ENCODE measurements at regions not wholly inside any gene's neighbourhood (a gene's known extent, or its start where the extent isn't known, plus 50 kb on each side); places are given as distances from the start of the nearest gene placed in this dataset.

DNA sequence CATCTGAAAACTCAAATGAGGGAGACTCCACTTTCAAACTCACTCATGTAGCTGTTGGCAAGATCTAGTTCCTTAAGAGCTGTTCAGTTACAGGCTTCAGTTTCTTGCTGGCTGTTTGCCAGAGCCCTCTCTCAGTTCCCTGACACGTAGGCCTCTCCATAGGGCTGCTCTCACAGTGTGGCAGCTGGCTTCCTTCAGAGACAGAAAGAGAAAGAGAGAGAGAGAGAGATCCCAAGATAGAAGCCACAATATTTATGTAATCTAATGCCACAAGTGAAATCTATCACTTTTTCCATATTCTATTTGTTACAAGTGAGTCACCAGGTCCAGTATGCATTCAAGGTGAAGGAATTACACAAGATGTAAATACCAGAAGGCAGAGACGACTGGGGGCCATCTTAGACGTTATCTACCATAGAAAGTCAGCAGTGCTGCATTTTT lies 168.8 kb downstream of the RCN1 start:
- 79 to 84% methylated on average over 3 of the region's 3 CpGs for WGBS, 2 experiments
- H3K27me3 ChIP-seq (ENCODE audit: control insufficient read depth, insufficient read depth, low read length, poor library complexity, severe bottlenecking): no peaks in the 10 kb centered on the region
- H3K4me1 ChIP-seq (ENCODE audit: control insufficient read depth, insufficient read depth, low read length): peaks cover 3% of the 10 kb centered on the region
- H3K9me3 ChIP-seq (ENCODE audit: control insufficient read depth, low read length): no peaks in the 10 kb centered on the region
- H3K4me3 ChIP-seq (ENCODE audit: insufficient read depth, low read depth, low read length): no peak overlapping the region
- H3K27ac ChIP-seq (ENCODE audit: insufficient read depth, low read depth, low read length, poor library complexity, severe bottlenecking): no peak overlapping the region
- H3K36me3 ChIP-seq (ENCODE audit: control insufficient read depth, insufficient read depth, low read length): no peaks in the 10 kb centered on the region

- no peaks in the 10 kb centered on the region for H3K27me3 ChIP-seq (ENCODE audit: control insufficient read depth, insufficient read depth, low read length, poor library complexity, severe bottlenecking)
- WGBS, 2 experiments: 33 to 40% methylated on average over 1 of the region's 1 CpG
- H3K9me3 ChIP-seq (ENCODE audit: control insufficient read depth, low read length): no peaks in the 10 kb centered on the region
- peaks cover 3% of the 10 kb centered on the region for H3K4me1 ChIP-seq (ENCODE audit: control insufficient read depth, insufficient read depth, low read length)
- H3K27ac ChIP-seq (ENCODE audit: insufficient read depth, low read depth, low read length, poor library complexity, severe bottlenecking): no peak overlapping the region
- H3K4me3 ChIP-seq (ENCODE audit: insufficient read depth, low read depth, low read length): no peak overlapping the region
- no peaks in the 10 kb centered on the region for H3K36me3 ChIP-seq (ENCODE audit: control insufficient read depth, insufficient read depth, low read length)
These were observed 171.5 kb downstream of the RCN1 start for GRCh38 chr11:32262367-32262766.

DNA sequence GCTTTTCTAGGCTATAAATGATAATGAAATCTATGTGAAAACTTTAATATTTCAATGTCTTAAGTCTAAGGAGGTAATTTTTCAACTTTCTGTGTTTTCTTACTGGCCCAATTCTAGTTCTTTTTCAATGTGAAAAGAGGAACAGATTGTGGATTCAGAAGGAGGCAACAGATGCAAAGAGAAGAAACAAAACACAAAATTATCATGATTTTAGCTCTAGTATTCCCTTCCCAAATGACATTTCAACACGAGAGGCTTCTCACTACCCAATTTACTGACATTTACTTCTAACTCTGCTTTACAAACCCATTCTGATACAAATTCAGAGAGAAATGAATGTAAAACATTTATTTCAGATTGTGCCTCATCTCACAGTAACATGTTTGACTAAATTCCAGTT lies 169.4 kb downstream of the WT1 start:
- H3K27ac ChIP-seq (ENCODE audit: insufficient read depth, low read depth, low read length, poor library complexity, severe bottlenecking): no peak overlapping the region
- peaks cover 3% of the 10 kb centered on the region for H3K4me1 ChIP-seq (ENCODE audit: control insufficient read depth, insufficient read depth, low read length)
- H3K4me3 ChIP-seq (ENCODE audit: insufficient read depth, low read depth, low read length): no peak overlapping the region
- no peaks in the 10 kb centered on the region for H3K27me3 ChIP-seq (ENCODE audit: control insufficient read depth, insufficient read depth, low read length, poor library complexity, severe bottlenecking)
- WGBS, 2 experiments: 88 to 96% methylated on average over 1 of the region's 1 CpG
- no peaks in the 10 kb centered on the region for H3K36me3 ChIP-seq (ENCODE audit: control insufficient read depth, insufficient read depth, low read length)
- H3K9me3 ChIP-seq (ENCODE audit: control insufficient read depth, low read length): no peaks in the 10 kb centered on the region

DNA sequence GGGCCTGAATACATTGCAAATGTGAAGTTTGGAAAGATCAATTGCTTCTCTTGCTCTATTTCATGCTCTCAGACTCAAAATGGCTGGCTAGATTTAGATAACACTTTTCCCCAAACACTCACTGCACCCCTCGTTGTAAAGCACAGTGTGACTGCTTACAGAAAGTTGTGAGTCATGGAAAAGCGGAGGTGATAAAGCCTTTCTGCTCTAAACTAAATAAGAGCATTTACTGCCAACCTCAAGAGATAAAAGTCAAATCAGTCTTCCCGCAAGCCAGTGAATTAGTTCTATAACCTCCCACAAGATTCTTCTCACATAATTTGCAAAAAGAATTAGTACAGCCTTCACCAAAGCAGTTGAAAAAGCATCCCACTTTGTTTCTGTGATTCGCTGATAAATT lies 168.7 kb downstream of the WT1 start:
- no peaks in the 10 kb centered on the region for H3K27me3 ChIP-seq (ENCODE audit: control insufficient read depth, insufficient read depth, low read length, poor library complexity, severe bottlenecking)
- no peak overlapping the region for H3K27ac ChIP-seq (ENCODE audit: insufficient read depth, low read depth, low read length, poor library complexity, severe bottlenecking)
- no peak overlapping the region for H3K4me3 ChIP-seq (ENCODE audit: insufficient read depth, low read depth, low read length)
- no peaks in the 10 kb centered on the region for H3K9me3 ChIP-seq (ENCODE audit: control insufficient read depth, low read length)
- WGBS, 2 experiments: 84 to 89% methylated on average over 3 to 4 of the region's 4 CpGs
- H3K4me1 ChIP-seq (ENCODE audit: control insufficient read depth, insufficient read depth, low read length): peaks cover 3% of the 10 kb centered on the region
- no peaks in the 10 kb centered on the region for H3K36me3 ChIP-seq (ENCODE audit: control insufficient read depth, insufficient read depth, low read length)

GRCh38 chr11:32267679-32268187 lies 167.6 kb downstream of the WT1 start:
- no peaks in the 10 kb centered on the region for H3K36me3 ChIP-seq (ENCODE audit: control insufficient read depth, insufficient read depth, low read length)
- no peak overlapping the region for H3K27ac ChIP-seq (ENCODE audit: insufficient read depth, low read depth, low read length, poor library complexity, severe bottlenecking)
- no peaks in the 10 kb centered on the region for H3K27me3 ChIP-seq (ENCODE audit: control insufficient read depth, insufficient read depth, low read length, poor library complexity, severe bottlenecking)
- H3K4me3 ChIP-seq (ENCODE audit: insufficient read depth, low read depth, low read length): no peak overlapping the region
- no peaks in the 10 kb centered on the region for H3K9me3 ChIP-seq (ENCODE audit: control insufficient read depth, low read length)
- no peaks in the 10 kb centered on the region for H3K4me1 ChIP-seq (ENCODE audit: control insufficient read depth, insufficient read depth, low read length)
- WGBS, 2 experiments: 91% methylated on average over 7 of the region's 7 CpGs

DNA sequence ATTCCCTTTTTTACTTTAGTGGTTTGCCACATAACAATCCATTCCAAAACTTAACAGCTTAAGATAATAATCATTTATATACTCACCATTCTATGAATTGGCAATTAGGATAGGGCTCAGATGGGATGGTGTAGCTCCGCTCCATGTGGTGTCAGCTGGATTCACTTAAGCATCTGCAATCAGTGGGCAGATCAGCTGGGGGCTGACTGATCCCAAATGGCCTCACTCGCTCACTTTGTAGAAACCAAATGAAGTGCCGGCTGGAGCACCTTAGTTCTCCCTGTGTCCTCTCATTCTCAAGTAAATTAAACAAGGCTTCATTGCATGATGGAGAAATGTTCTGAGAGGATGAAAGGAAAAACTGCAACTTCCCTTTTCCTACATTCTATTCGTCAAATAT lies 161.4 kb downstream of the WT1 start:
- 81 to 88% methylated on average over 3 to 4 of the region's 4 CpGs for WGBS, 2 experiments
- H3K9me3 ChIP-seq (ENCODE audit: control insufficient read depth, low read length): no peaks in the 10 kb centered on the region

DNA sequence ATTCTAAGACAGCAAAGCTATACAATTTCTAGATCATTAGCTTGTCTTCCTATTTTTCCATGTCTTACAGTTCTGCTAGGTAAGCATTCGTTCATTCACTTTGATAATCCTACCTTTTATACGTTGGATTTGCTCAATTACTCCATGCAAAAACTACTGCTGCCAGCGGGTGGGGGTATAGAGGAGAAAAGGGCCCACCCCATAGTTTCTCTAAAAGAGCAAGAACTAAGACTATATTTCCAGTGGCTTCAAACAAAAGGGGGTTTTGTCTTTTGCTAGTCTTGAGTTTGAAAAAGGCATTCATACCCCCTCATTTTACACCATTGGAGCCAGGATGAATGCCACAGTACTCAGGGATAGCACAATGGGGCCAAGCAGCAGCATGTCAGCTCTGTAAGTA lies 155.7 kb downstream of the WT1 start:
- no peak overlapping the region for H3K4me3 ChIP-seq (ENCODE audit: insufficient read depth, low read depth, low read length)
- no peaks in the 10 kb centered on the region for H3K9me3 ChIP-seq (ENCODE audit: control insufficient read depth, low read length)
- H3K4me1 ChIP-seq (ENCODE audit: control insufficient read depth, insufficient read depth, low read length): no peaks in the 10 kb centered on the region
- WGBS, 2 experiments: 65 to 67% methylated on average over 3 of the region's 3 CpGs
- no peaks in the 10 kb centered on the region for H3K27me3 ChIP-seq (ENCODE audit: control insufficient read depth, insufficient read depth, low read length, poor library complexity, severe bottlenecking)
- no peaks in the 10 kb centered on the region for H3K36me3 ChIP-seq (ENCODE audit: control insufficient read depth, insufficient read depth, low read length)
- no peak overlapping the region for H3K27ac ChIP-seq (ENCODE audit: insufficient read depth, low read depth, low read length, poor library complexity, severe bottlenecking)

More for the DNA sequence above, 161.4 kb downstream of the WT1 start:
- no peaks in the 10 kb centered on the region for H3K4me1 ChIP-seq (ENCODE audit: control insufficient read depth, insufficient read depth, low read length)
- H3K4me3 ChIP-seq (ENCODE audit: insufficient read depth, low read depth, low read length): no peak overlapping the region
- no peak overlapping the region for H3K27ac ChIP-seq (ENCODE audit: insufficient read depth, low read depth, low read length, poor library complexity, severe bottlenecking)
- H3K27me3 ChIP-seq (ENCODE audit: control insufficient read depth, insufficient read depth, low read length, poor library complexity, severe bottlenecking): no peaks in the 10 kb centered on the region
- no peaks in the 10 kb centered on the region for H3K36me3 ChIP-seq (ENCODE audit: control insufficient read depth, insufficient read depth, low read length)

DNA sequence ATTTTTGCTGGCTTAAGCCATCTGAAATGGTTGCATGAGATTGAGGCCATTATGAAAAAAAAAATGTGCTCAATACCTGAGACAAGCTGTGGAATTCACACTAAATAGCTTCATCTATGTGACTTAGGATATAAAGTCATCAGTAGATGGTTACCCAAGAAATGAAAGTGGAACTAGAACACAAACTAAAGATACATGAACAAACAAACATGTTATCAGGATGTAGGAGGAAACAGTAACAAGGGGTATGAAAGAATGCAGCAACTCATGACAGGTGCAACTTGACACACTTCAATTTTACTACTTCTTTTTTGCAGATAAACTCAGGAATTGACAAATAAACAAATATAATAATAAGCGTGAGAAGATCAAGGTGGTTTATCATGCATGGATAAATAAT lies 155.0 kb downstream of the WT1 start:
- 100% methylated on average over 1 of the region's 1 CpG for whole genome bisulfite sequencing, 2 experiments
- Histone ChIP-seq H3K4me1 (ENCODE audit: control insufficient read depth, insufficient read depth, low read length) (no peaks in the 10 kb centered on the region), H3K27ac (ENCODE audit: insufficient read depth, low read depth, low read length, poor library complexity, severe bottlenecking) (no peak overlapping the region), H3K4me3 (ENCODE audit: insufficient read depth, low read depth, low read length) (no peak overlapping the region), H3K27me3 (ENCODE audit: control insufficient read depth, insufficient read depth, low read length, poor library complexity, severe bottlenecking) (no peaks in the 10 kb centered on the region), H3K9me3 (ENCODE audit: control insufficient read depth, low read length) (no peaks in the 10 kb centered on the region), H3K36me3 (ENCODE audit: control insufficient read depth, insufficient read depth, low read length) (no peaks in the 10 kb centered on the region)

GRCh38 chr11:32288276-32288675 lies 147.1 kb downstream of the WT1 start:
- H3K27me3 ChIP-seq (ENCODE audit: control insufficient read depth, insufficient read depth, low read length, poor library complexity, severe bottlenecking): no peaks in the 10 kb centered on the region
- 45 to 54% methylated on average over 1 of the region's 1 CpG for WGBS, 2 experiments
- no peak overlapping the region for H3K27ac ChIP-seq (ENCODE audit: insufficient read depth, low read depth, low read length, poor library complexity, severe bottlenecking)
- no peaks in the 10 kb centered on the region for H3K9me3 ChIP-seq (ENCODE audit: control insufficient read depth, low read length)
- H3K4me1 ChIP-seq (ENCODE audit: control insufficient read depth, insufficient read depth, low read length): no peaks in the 10 kb centered on the region
- no peak overlapping the region for H3K4me3 ChIP-seq (ENCODE audit: insufficient read depth, low read depth, low read length)
- H3K36me3 ChIP-seq (ENCODE audit: control insufficient read depth, insufficient read depth, low read length): no peaks in the 10 kb centered on the region

GRCh38 chr11:32289701-32290100 lies 145.6 kb downstream of the WT1 start:
- Histone ChIP-seq H3K27me3 (ENCODE audit: control insufficient read depth, insufficient read depth, low read length, poor library complexity, severe bottlenecking) (no peaks in the 10 kb centered on the region), H3K9me3 (ENCODE audit: control insufficient read depth, low read length) (no peaks in the 10 kb centered on the region), H3K4me3 (ENCODE audit: insufficient read depth, low read depth, low read length) (no peak overlapping the region), H3K27ac (ENCODE audit: insufficient read depth, low read depth, low read length, poor library complexity, severe bottlenecking) (no peak overlapping the region), H3K36me3 (ENCODE audit: control insufficient read depth, insufficient read depth, low read length) (no peaks in the 10 kb centered on the region), H3K4me1 (ENCODE audit: control insufficient read depth, insufficient read depth, low read length) (no peaks in the 10 kb centered on the region)
- 89 to 91% methylated on average over 5 of the region's 5 CpGs for WGBS, 2 experiments

GRCh38 chr11:32290783-32291182 lies 144.6 kb downstream of the WT1 start:
- Histone ChIP-seq H3K4me1 (ENCODE audit: control insufficient read depth, insufficient read depth, low read length) (no peaks in the 10 kb centered on the region), H3K27me3 (ENCODE audit: control insufficient read depth, insufficient read depth, low read length, poor library complexity, severe bottlenecking) (no peaks in the 10 kb centered on the region), H3K36me3 (ENCODE audit: control insufficient read depth, insufficient read depth, low read length) (no peaks in the 10 kb centered on the region), H3K4me3 (ENCODE audit: insufficient read depth, low read depth, low read length) (no peak overlapping the region), H3K27ac (ENCODE audit: insufficient read depth, low read depth, low read length, poor library complexity, severe bottlenecking) (no peak overlapping the region), H3K9me3 (ENCODE audit: control insufficient read depth, low read length) (no peaks in the 10 kb centered on the region)
- 90 to 91% methylated on average over 3 of the region's 3 CpGs for WGBS, 2 experiments
